Naive thymus-derived CD4-positive, alpha-beta T cell (primary cell): ENCODE measurements at regions not wholly inside any gene's neighbourhood (a gene's known extent, or its start where the extent isn't known, plus 50 kb on each side); places are given as distances from the start of the nearest gene placed in this dataset.

ENCODE experiments used
- ATAC-seq: fragments of 150-1000 bp; cut with Tn5 transposase; 2 replicates; pipeline ENCODE4 v1.10.0; 2021; ENCODE audit warnings: mild to moderate bottlenecking, moderate library complexity
- CTCF ChIA-PET: fragments of 350-600 bp; sonication (Branson Sonifier 250); formaldehyde crosslinking; loops from one replicate; lab custom pipeline; 2021; ENCODE audit warnings: antibody characterized with exemption; lab: Charles Lee
- POLR2A ChIA-PET: fragments of 350-600 bp; sonication (Branson Sonifier 250); formaldehyde crosslinking; loops from one replicate; lab custom pipeline; 2021; ENCODE audit warnings: antibody characterized with exemption, inconsistent platforms; lab: Charles Lee
- DNase-seq, 9 donors: peaks; one replicate each; pipeline versions ENCODE4 v3.0.0 to v3.0.0-alpha.2; 2020 to 2022; ENCODE audit warnings: mixed read lengths in 1 of 9
- H3K27ac ChIP-seq: one replicate; pipeline ENCODE4 v1.7.0; 2013; ENCODE audit warnings: mild to moderate bottlenecking, low read depth, low read length, moderate library complexity
- H3K27me3 ChIP-seq, 2 donors: one replicate each; pipeline ENCODE4 v1.7.0; 2013; ENCODE audit warnings: low read length in 2 of 2, mild to moderate bottlenecking in 2 of 2, moderate library complexity in 2 of 2; ENCODE audit not compliant: control insufficient read depth in 2 of 2, insufficient read depth in 2 of 2
- H3K36me3 ChIP-seq, 3 experiments: 1 replicate in 2 of 3; 2 replicates in 1 of 3; pipeline ENCODE4 v1.7.0; 2013; ENCODE audit warnings: low read length in 3 of 3, mild to moderate bottlenecking in 3 of 3, moderate library complexity in 1 of 3; ENCODE audit not compliant: insufficient read depth in 3 of 3, control insufficient read depth in 2 of 3
- H3K4me1 ChIP-seq, 2 donors: one replicate each; pipeline ENCODE4 v1.7.0; 2013; ENCODE audit warnings: low read length in 2 of 2, mild to moderate bottlenecking in 2 of 2, moderate library complexity in 1 of 2; ENCODE audit not compliant: control insufficient read depth in 2 of 2, insufficient read depth in 2 of 2
- H3K4me3 ChIP-seq: 2 replicates; pipeline ENCODE4 v1.7.0; 2013; ENCODE audit warnings: mild to moderate bottlenecking, low read length
- H3K9me3 ChIP-seq, 3 experiments: 1 replicate in 2 of 3; 2 replicates in 1 of 3; pipeline ENCODE4 v1.7.0; 2013; ENCODE audit warnings: low read length in 3 of 3; ENCODE audit not compliant: control insufficient read depth in 2 of 3
- H3K27ac Mint-ChIP-seq, 9 donors: one replicate each; pipeline ENCODE4 v1.8.0; 2020 to 2022; ENCODE audit warnings: mixed read lengths in 9 of 9, mild to moderate bottlenecking in 8 of 9, moderate library complexity in 5 of 9, inconsistent platforms in 2 of 9
- H3K27me3 Mint-ChIP-seq, 5 donors: one replicate each; pipeline ENCODE4 v1.8.0; 2021 to 2022; ENCODE audit warnings: mixed read lengths in 5 of 5, mild to moderate bottlenecking in 1 of 5
- H3K36me3 Mint-ChIP-seq, 5 donors: one replicate each; pipeline ENCODE4 v1.8.0; 2020 to 2022; ENCODE audit warnings: mixed read lengths in 5 of 5, mild to moderate bottlenecking in 3 of 5, inconsistent platforms in 1 of 5
- H3K4me1 Mint-ChIP-seq, 7 donors: one replicate each; pipeline ENCODE4 v1.8.0; 2020 to 2022; ENCODE audit warnings: mixed read lengths in 7 of 7, mild to moderate bottlenecking in 3 of 7, inconsistent platforms in 1 of 7
- H3K4me3 Mint-ChIP-seq, 10 donors: one replicate each; pipeline ENCODE4 v1.8.0; 2020 to 2022; ENCODE audit warnings: mild to moderate bottlenecking in 10 of 10, mixed read lengths in 10 of 10, moderate library complexity in 6 of 10, inconsistent platforms in 2 of 10
- H3K9me3 Mint-ChIP-seq, 11 donors: one replicate each; pipeline ENCODE4 v1.8.0; 2020 to 2022; ENCODE audit warnings: mixed read lengths in 11 of 11, mild to moderate bottlenecking in 4 of 11, inconsistent platforms in 1 of 11, moderate library complexity in 1 of 11
- intact Hi-C, 2 donors: fragments of 100-400 bp; cut with micrococcal nuclease; formaldehyde crosslinking; loops; one replicate each; pipeline ENCODE4 v1.15.1; 2023

DNA sequence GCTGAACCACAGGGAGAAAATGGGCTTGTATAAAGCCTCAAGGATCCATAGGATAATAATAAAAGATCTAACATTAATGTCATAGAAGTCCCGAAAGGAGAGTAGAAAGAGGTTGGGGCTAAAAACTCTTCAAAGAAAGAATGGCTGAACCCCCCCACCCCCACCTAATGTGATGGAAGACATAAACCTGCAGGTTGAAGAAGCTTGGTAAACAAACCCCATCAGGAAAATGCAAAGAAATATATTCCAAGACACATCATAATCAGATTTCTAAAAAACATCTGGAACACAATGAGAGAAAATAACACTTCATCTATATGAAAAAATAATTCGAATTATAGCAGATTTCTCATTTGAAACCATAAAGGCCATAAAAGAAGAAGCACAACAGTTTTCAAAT lies 105.6 kb upstream of the BAIAP2L1 start:
- Histone ChIP-seq H3K27me3 (no peaks in the 10 kb centered on the region), H3K4me1 (no peaks in the 10 kb centered on the region), H3K27ac (no peak overlapping the region), H3K36me3 (no peaks in the 10 kb centered on the region), H3K9me3 (no peaks in the 10 kb centered on the region), H3K4me3 (no peak overlapping the region)
- DNase-seq (no peak), ATAC-seq (no peak)
- Mint-ChIP-seq H3K27me3 (peaks cover 0 to 18% (median 14%) of the 10 kb centered on the region in 5 donors), H3K4me3 (no peak overlapping the region), H3K9me3 (peaks cover 0 to 14% (median 4%) of the 10 kb centered on the region in 11 donors), H3K4me1 (no peaks in the 10 kb centered on the region), H3K27ac (no peak overlapping the region), H3K36me3 (no peaks in the 10 kb centered on the region)
- ChIA-PET CTCF (no interaction called here), POLR2A (no interaction called here)
- intact Hi-C loops, result no loop called here

GRCh38 chr7:98500764-98501163 lies 99.9 kb upstream of the BAIAP2L1 start:
- intact Hi-C loops, result no loop called here
- Histone ChIP-seq H3K36me3 (no peaks in the 10 kb centered on the region), H3K4me3 (no peak overlapping the region), H3K9me3 (peaks cover 0 to 10% (median 0%) of the 10 kb centered on the region in 3 experiments), H3K27me3 (no peaks in the 10 kb centered on the region), H3K4me1 (no peaks in the 10 kb centered on the region), H3K27ac (no peak overlapping the region)
- POLR2A ChIA-PET, result no interaction called here
- CTCF ChIA-PET, result no interaction called here
- Mint-ChIP-seq H3K4me3 (no peak overlapping the region), H3K4me1 (no peaks in the 10 kb centered on the region), H3K9me3 (peaks cover 4 to 42% (median 12%) of the 10 kb centered on the region in 11 donors), H3K27ac (no peak overlapping the region), H3K36me3 (peaks cover 0 to 5% (median 0%) of the 10 kb centered on the region in 5 donors), H3K27me3 (peaks cover 0 to 26% (median 11%) of the 10 kb centered on the region in 5 donors)
- no peak for DNase-seq
- ATAC-seq, result no peak

GRCh38 chr7:98496618-98497017 lies 95.7 kb upstream of the BAIAP2L1 start:
- ChIA-PET CTCF (interaction anchor here (0.6 kb wide), 1 partner anchor 257 kb away, joined by 6 read pairs; no protein-coding TSS in a partner anchor), POLR2A (interaction anchor here (1.1 kb wide), 1 partner anchor 24 kb away, joined by 3 read pairs; no protein-coding TSS in a partner anchor)
- Mint-ChIP-seq H3K27me3 (peaks cover 0 to 19% (median 0%) of the 10 kb centered on the region in 5 donors), H3K36me3 (peaks cover 0 to 5% (median 0%) of the 10 kb centered on the region in 5 donors), H3K9me3 (peaks cover 4 to 52% (median 15%) of the 10 kb centered on the region in 11 donors), H3K27ac (no peak overlapping the region), H3K4me3 (no peak overlapping the region), H3K4me1 (no peaks in the 10 kb centered on the region)
- Histone ChIP-seq H3K36me3 (no peaks in the 10 kb centered on the region), H3K4me3 (no peak overlapping the region), H3K9me3 (peaks cover 0 to 13% (median 0%) of the 10 kb centered on the region in 3 experiments), H3K27me3 (no peaks in the 10 kb centered on the region), H3K4me1 (no peaks in the 10 kb centered on the region), H3K27ac (no peak overlapping the region)
- intact Hi-C loops, result no loop called here
- ATAC-seq, result no peak
- no peak for DNase-seq

- POLR2A ChIA-PET, result no interaction called here
- intact Hi-C loops, result no loop called here
- DNase-seq, result no peak
- no peaks in the 10 kb centered on the region for H3K27me3 ChIP-seq
- H3K4me3 Mint-ChIP-seq, result no peak overlapping the region
- H3K27ac Mint-ChIP-seq, result no peak overlapping the region
- no peaks in the 10 kb centered on the region for H3K4me1 ChIP-seq
- CTCF ChIA-PET, result no interaction called here
- no peak overlapping the region for H3K4me3 ChIP-seq
- ATAC-seq, result no peak
- H3K27ac ChIP-seq, result no peak overlapping the region
- no peaks in the 10 kb centered on the region for H3K4me1 Mint-ChIP-seq
- peaks cover 0 to 5% (median 0%) of the 10 kb centered on the region in 5 donors for H3K36me3 Mint-ChIP-seq
- peaks cover 4 to 43% (median 15%) of the 10 kb centered on the region in 11 donors for H3K9me3 Mint-ChIP-seq
- H3K27me3 Mint-ChIP-seq, result peaks cover 0 to 19% (median 0%) of the 10 kb centered on the region in 5 donors
- peaks cover 0 to 13% (median 0%) of the 10 kb centered on the region in 3 experiments for H3K9me3 ChIP-seq
- H3K36me3 ChIP-seq, result no peaks in the 10 kb centered on the region
Measured at GRCh38 chr7:98495200-98495955, 94.5 kb upstream of the BAIAP2L1 start.

- Histone ChIP-seq H3K27me3 (no peaks in the 10 kb centered on the region), H3K4me3 (no peak overlapping the region), H3K36me3 (no peaks in the 10 kb centered on the region), H3K27ac (no peak overlapping the region), H3K9me3 (peaks cover 0 to 13% (median 0%) of the 10 kb centered on the region in 3 experiments), H3K4me1 (no peaks in the 10 kb centered on the region)
- Mint-ChIP-seq H3K36me3 (peaks cover 0 to 11% (median 0%) of the 10 kb centered on the region in 5 donors), H3K27me3 (peaks cover 0 to 21% (median 8%) of the 10 kb centered on the region in 5 donors), H3K9me3 (peaks cover 4 to 36% (median 12%) of the 10 kb centered on the region in 11 donors), H3K27ac (no peak overlapping the region), H3K4me3 (no peak overlapping the region), H3K4me1 (no peaks in the 10 kb centered on the region)
- DNase-seq, result no peak
- no peak for ATAC-seq
- CTCF ChIA-PET, result no interaction called here
- intact Hi-C loops, result no loop called here
- POLR2A ChIA-PET, result no interaction called here
Measured at GRCh38 chr7:98493030-98493778, 92.3 kb upstream of the BAIAP2L1 start.

GRCh38 chr7:98488167-98488566 lies 87.3 kb upstream of the BAIAP2L1 start:
- ChIA-PET CTCF (no interaction called here), POLR2A (no interaction called here)
- H3K27me3 Mint-ChIP-seq, result peaks cover 0 to 31% (median 14%) of the 10 kb centered on the region in 5 donors
- peaks cover 0 to 8% (median 0%) of the 10 kb centered on the region in 11 donors for H3K9me3 Mint-ChIP-seq
- Histone ChIP-seq H3K4me1 (no peaks in the 10 kb centered on the region), H3K4me3 (no peak overlapping the region), H3K36me3 (no peaks in the 10 kb centered on the region), H3K9me3 (peaks cover 0 to 3% (median 0%) of the 10 kb centered on the region in 3 experiments), H3K27ac (no peak overlapping the region), H3K27me3 (no peaks in the 10 kb centered on the region)
- intact Hi-C loops, result no loop called here
- H3K27ac Mint-ChIP-seq, result no peak overlapping the region
- peaks cover 0 to 5% (median 0%) of the 10 kb centered on the region in 5 donors for H3K36me3 Mint-ChIP-seq
- DNase-seq, result no peak
- no peak overlapping the region for H3K4me3 Mint-ChIP-seq
- H3K4me1 Mint-ChIP-seq, result no peaks in the 10 kb centered on the region
- ATAC-seq, result no peak
